K562 (cell line): ENCODE measurements at regions not wholly inside any gene's neighbourhood (a gene's known extent, or its start where the extent isn't known, plus 50 kb on each side); places are given as distances from the start of the nearest gene placed in this dataset.

Source experiments
- ATAC-seq: fragments of 200-7000 bp; cut with Tn5 transposase; 3 replicates; pipeline ENCODE4 v1.9.1; 2020; ENCODE audit warnings: moderate library complexity
- BruUV-seq: library from RNA; stranded (reverse); fragments of 400-500 nt; replicated peaks from 2 replicates; lab custom pipeline; 2021; lab: Mats Ljungman, UMichigan
- CTCF ChIA-PET: fragments of 300-600 bp; formaldehyde crosslinking; extraction: SDS; loops from one replicate; lab custom pipeline; 2021; ENCODE audit warnings: low intra/inter-chr PET ratio; lab: Yijun Ruan, JAX
- POLR2A ChIA-PET: fragments of 300-600, 350-650 bp; sonication (Branson Sonifier 250); formaldehyde crosslinking; extraction: SDS; loops from one replicate; lab custom pipeline; 2021; ENCODE audit warnings: antibody characterized with exemption, inconsistent platforms; lab: Yijun Ruan, JAX
- DNase-seq, 4 experiments: peaks; one replicate each; pipeline versions ENCODE4 v3.0.0 to v3.0.0-alpha.2; 2011 to 2018; ENCODE audit warnings: low spot score in 3 of 4, mixed read lengths in 3 of 4; ENCODE audit errors: extremely low read depth in 1 of 4
- FAIRE-seq: peaks from 2 replicates; lab custom pipeline; 2011; peaks lifted over from hg19 to GRCh38; lab: Jason Lieb, UNC
- H2AFZ ChIP-seq: 2 replicates; pipeline ENCODE4 v1.6.0; 2011; ENCODE audit warnings: low read depth, low read length, control low read depth, inconsistent platforms
- H3K27ac ChIP-seq: fragments of 200-600 bp; 3 replicates; pipeline ENCODE4 v1.8.0; 2011; ENCODE audit warnings: low read depth, mild to moderate bottlenecking, control low read depth, inconsistent platforms, low read length, moderate library complexity, mixed read lengths; ENCODE audit errors: extremely low read depth
- H3K27me3 ChIP-seq, 2 experiments: fragments of 300-600 bp in 1 of 2; 2 replicates in 1 of 2; 3 replicates in 1 of 2; pipeline versions ENCODE4 v1.6.0 to v1.8.0; 2011; ENCODE audit warnings: inconsistent platforms in 2 of 2, low read length in 2 of 2, mild to moderate bottlenecking in 1 of 2, mixed read lengths in 1 of 2, moderate library complexity in 1 of 2; ENCODE audit not compliant: control insufficient read depth in 2 of 2, insufficient read depth in 2 of 2
- H3K36me3 ChIP-seq: fragments of 300-600 bp; 3 replicates; pipeline ENCODE4 v1.8.0; 2011; ENCODE audit warnings: mild to moderate bottlenecking, low read length, inconsistent platforms; ENCODE audit not compliant: control insufficient read depth, insufficient read depth
- H3K4me1 ChIP-seq, 2 experiments: fragments of 200-600 bp in 1 of 2; replicated peaks in 1 of 2; 2 replicates in 1 of 2; 3 replicates in 1 of 2; pipeline versions ENCODE4 v1.5.1 to v1.8.0; 2011; ENCODE audit warnings: inconsistent platforms in 2 of 2, low read length in 2 of 2, mild to moderate bottlenecking in 1 of 2, mixed read lengths in 1 of 2, moderate library complexity in 1 of 2; ENCODE audit not compliant: control insufficient read depth in 2 of 2, insufficient read depth in 2 of 2
- H3K4me2 ChIP-seq: 2 replicates; pipeline ENCODE4 v1.6.1; 2011; ENCODE audit warnings: low read length, control low read depth, inconsistent platforms, mixed read lengths; ENCODE audit not compliant: insufficient read depth
- H3K4me3 ChIP-seq: fragments of 200-600 bp; sonication (generic), shearing (Covaris generic); 2 replicates; pipeline ENCODE4 v1.5.1; 2016; ENCODE audit warnings: control low read depth, inconsistent platforms
- H3K79me2 ChIP-seq: fragments of 200-600 bp; 3 replicates; pipeline ENCODE4 v1.8.0; 2011; ENCODE audit warnings: low read length, inconsistent platforms; ENCODE audit not compliant: control insufficient read depth, insufficient read depth
- H3K9ac ChIP-seq, 2 experiments: 2 replicates each; pipeline versions ENCODE4 v1.6.0 to v1.6.1; 2011; ENCODE audit warnings: low read depth in 2 of 2, low read length in 2 of 2, control low read depth in 1 of 2, inconsistent platforms in 1 of 2, mild to moderate bottlenecking in 1 of 2, mixed read lengths in 1 of 2; ENCODE audit not compliant: insufficient read depth in 1 of 2
- H3K9me1 ChIP-seq: one replicate; pipeline ENCODE4 v1.6.0; 2011; ENCODE audit warnings: inconsistent platforms, mild to moderate bottlenecking, low read length, moderate library complexity; ENCODE audit not compliant: control insufficient read depth, insufficient read depth
- H3K9me3 ChIP-seq: replicated peaks from 2 replicates; pipeline ENCODE4 v1.5.1; 2011; ENCODE audit warnings: low read depth, low read length, inconsistent platforms; ENCODE audit not compliant: control insufficient read depth, insufficient read depth
- H4K20me1 ChIP-seq: replicated peaks from 2 replicates; pipeline ENCODE4 v1.6.1; 2011; ENCODE audit warnings: low read length, inconsistent platforms, mixed read lengths; ENCODE audit not compliant: control insufficient read depth, insufficient read depth
- ARHGAP35 ChIP-seq: fragments of 450-650 bp; IDR thresholded peaks from 2 replicates; pipeline ENCODE4 v1.6.1; 2018; ENCODE audit not compliant: partially characterized antibody
- ATF6 ChIP-seq: sonication (generic); formaldehyde crosslinking; IDR thresholded peaks from 2 replicates; pipeline ENCODE4 v1.4.0; 2020; ENCODE audit warnings: mild to moderate bottlenecking, missing genetic modification reagents
- CBX1 ChIP-seq: sonication (generic); IDR thresholded peaks from 2 replicates; pipeline ENCODE4 v1.6.1; 2016; ENCODE audit warnings: antibody characterized with exemption, low read depth, mild to moderate bottlenecking
- PTRF ChIP-seq: fragments of 450-650 bp; IDR thresholded peaks from 2 replicates; pipeline ENCODE4 v1.6.1; 2016; ENCODE audit warnings: mild to moderate bottlenecking, missing genetic modification characterization, missing compliant biosample characterization
- SMAD2 ChIP-seq: fragments of 150-350 bp; IDR thresholded peaks from 2 replicates; pipeline ENCODE4 v1.6.1; 2014; ENCODE audit warnings: low read depth, mild to moderate bottlenecking, low read length
- ZBTB34 ChIP-seq: fragments of 250-450 bp; sonication (Bioruptor Pico); IDR thresholded peaks from 2 replicates; pipeline ENCODE4 v1.8.0; 2021; ENCODE audit warnings: mild to moderate bottlenecking, moderate library complexity
- ZNF133 ChIP-seq: fragments of 250-450 bp; sonication (Bioruptor Pico); IDR thresholded peaks from 2 replicates; pipeline ENCODE4 v1.4.0; 2020; ENCODE audit warnings: mild to moderate bottlenecking
- WGBS: fragments of 100-300 bp; shearing (Covaris generic); methylation state at CpG from one replicate; pipeline ENCODE4 v1.1.6; 2016; ENCODE audit warnings: low coverage, mixed read lengths; ENCODE audit not compliant: insufficient coverage; ENCODE audit errors: missing lambda C conversion rate; 5-methylcytosine and 5-hydroxymethylcytosine counted together
- in situ Hi-C: fragments of 300-500 bp; cut with MboI; formaldehyde crosslinking; loops from 4 replicates; pipeline ENCODE4 v1.15.0; 2018; ENCODE audit warnings: inconsistent platforms, mixed read lengths
- intact Hi-C: fragments of 100-400 bp; cut with micrococcal nuclease; formaldehyde crosslinking; loops from 2 replicates; pipeline ENCODE4 v1.14.2; 2022
- TF ChIP-seq, protein P1 (sequence below), 2 experiments: fragments of 150-350 bp in 1 of 2; IDR thresholded peaks; 2 replicates each; pipeline ENCODE4 v1.6.1; 2012 to 2016; ENCODE audit warnings: low read depth in 2 of 2, low read length in 2 of 2, mild to moderate bottlenecking in 1 of 2, moderate library complexity in 1 of 2
- TF ChIP-seq, protein P2 (sequence below): fragments of 200-400 bp; formaldehyde crosslinking; IDR thresholded peaks from 2 replicates; pipeline ENCODE4 v1.6.1; 2017; ENCODE audit warnings: mild to moderate bottlenecking, low read depth, low read length, moderate library complexity
- TF ChIP-seq, protein P3 (sequence below): fragments of 450-650 bp; formaldehyde crosslinking; IDR thresholded peaks from 2 replicates; pipeline ENCODE4 v1.4.0; 2020; ENCODE audit warnings: mild to moderate bottlenecking, mixed read lengths

- H3K36me3 ChIP-seq, result no peaks in the 10 kb centered on the region
- intact Hi-C loops, result no loop called here
- no peaks in the 10 kb centered on the region for H3K9me3 ChIP-seq
- no peaks in the 10 kb centered on the region for H3K79me2 ChIP-seq
- H3K27me3 ChIP-seq, result no peaks in the 10 kb centered on the region
- WGBS, result 0% methylated on average over 1 of the region's 1 CpG
- H3K9ac ChIP-seq, result no peak overlapping the region
- ATAC-seq, result no peak
- no peak for DNase-seq
- H3K9me1 ChIP-seq, result no peaks in the 10 kb centered on the region
- ChIA-PET CTCF (no interaction called here), POLR2A (no interaction called here)
- BruUV-seq, result no TSS peak
- H2AFZ ChIP-seq, result no peak overlapping the region
- no peaks in the 10 kb centered on the region for H3K4me1 ChIP-seq
- no peak overlapping the region for H3K4me2 ChIP-seq
- no peak overlapping the region for H3K27ac ChIP-seq
- no peak overlapping the region for H3K4me3 ChIP-seq
- FAIRE-seq, result no peak
- H4K20me1 ChIP-seq, result no peaks in the 10 kb centered on the region
- in situ Hi-C loops, result no loop called here
- TF ChIP-seq ZNF133 (CRISPR knock-in tag), result no peak
- no peak for TF ChIP-seq ZBTB34 (CRISPR knock-in tag)
- TF ChIP-seq, protein P1, sequence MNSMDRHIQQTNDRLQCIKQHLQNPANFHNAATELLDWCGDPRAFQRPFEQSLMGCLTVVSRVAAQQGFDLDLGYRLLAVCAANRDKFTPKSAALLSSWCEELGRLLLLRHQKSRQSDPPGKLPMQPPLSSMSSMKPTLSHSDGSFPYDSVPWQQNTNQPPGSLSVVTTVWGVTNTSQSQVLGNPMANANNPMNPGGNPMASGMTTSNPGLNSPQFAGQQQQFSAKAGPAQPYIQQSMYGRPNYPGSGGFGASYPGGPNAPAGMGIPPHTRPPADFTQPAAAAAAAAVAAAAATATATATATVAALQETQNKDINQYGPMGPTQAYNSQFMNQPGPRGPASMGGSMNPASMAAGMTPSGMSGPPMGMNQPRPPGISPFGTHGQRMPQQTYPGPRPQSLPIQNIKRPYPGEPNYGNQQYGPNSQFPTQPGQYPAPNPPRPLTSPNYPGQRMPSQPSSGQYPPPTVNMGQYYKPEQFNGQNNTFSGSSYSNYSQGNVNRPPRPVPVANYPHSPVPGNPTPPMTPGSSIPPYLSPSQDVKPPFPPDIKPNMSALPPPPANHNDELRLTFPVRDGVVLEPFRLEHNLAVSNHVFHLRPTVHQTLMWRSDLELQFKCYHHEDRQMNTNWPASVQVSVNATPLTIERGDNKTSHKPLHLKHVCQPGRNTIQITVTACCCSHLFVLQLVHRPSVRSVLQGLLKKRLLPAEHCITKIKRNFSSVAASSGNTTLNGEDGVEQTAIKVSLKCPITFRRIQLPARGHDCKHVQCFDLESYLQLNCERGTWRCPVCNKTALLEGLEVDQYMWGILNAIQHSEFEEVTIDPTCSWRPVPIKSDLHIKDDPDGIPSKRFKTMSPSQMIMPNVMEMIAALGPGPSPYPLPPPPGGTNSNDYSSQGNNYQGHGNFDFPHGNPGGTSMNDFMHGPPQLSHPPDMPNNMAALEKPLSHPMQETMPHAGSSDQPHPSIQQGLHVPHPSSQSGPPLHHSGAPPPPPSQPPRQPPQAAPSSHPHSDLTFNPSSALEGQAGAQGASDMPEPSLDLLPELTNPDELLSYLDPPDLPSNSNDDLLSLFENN (IDR thresholded peaks at IDR 0.05; ENCODE audit: low read depth in 2 of 2, low read length in 2 of 2), result no peak
- TF ChIP-seq, protein P2, sequence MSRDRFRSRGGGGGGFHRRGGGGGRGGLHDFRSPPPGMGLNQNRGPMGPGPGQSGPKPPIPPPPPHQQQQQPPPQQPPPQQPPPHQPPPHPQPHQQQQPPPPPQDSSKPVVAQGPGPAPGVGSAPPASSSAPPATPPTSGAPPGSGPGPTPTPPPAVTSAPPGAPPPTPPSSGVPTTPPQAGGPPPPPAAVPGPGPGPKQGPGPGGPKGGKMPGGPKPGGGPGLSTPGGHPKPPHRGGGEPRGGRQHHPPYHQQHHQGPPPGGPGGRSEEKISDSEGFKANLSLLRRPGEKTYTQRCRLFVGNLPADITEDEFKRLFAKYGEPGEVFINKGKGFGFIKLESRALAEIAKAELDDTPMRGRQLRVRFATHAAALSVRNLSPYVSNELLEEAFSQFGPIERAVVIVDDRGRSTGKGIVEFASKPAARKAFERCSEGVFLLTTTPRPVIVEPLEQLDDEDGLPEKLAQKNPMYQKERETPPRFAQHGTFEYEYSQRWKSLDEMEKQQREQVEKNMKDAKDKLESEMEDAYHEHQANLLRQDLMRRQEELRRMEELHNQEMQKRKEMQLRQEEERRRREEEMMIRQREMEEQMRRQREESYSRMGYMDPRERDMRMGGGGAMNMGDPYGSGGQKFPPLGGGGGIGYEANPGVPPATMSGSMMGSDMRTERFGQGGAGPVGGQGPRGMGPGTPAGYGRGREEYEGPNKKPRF, result no peak
- no peak for TF ChIP-seq SMAD2
- no peak for TF ChIP-seq ARHGAP35
- TF ChIP-seq CBX1, result no peak
- no peak for TF ChIP-seq ATF6
- TF ChIP-seq, protein P3, sequence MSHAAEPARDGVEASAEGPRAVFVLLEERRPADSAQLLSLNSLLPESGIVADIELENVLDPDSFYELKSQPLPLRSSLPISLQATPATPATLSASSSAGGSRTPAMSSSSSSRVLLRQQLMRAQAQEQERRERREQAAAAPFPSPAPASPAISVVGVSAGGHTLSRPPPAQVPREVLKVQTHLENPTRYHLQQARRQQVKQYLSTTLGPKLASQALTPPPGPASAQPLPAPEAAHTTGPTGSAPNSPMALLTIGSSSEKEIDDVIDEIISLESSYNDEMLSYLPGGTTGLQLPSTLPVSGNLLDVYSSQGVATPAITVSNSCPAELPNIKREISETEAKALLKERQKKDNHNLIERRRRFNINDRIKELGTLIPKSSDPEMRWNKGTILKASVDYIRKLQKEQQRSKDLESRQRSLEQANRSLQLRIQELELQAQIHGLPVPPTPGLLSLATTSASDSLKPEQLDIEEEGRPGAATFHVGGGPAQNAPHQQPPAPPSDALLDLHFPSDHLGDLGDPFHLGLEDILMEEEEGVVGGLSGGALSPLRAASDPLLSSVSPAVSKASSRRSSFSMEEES (CRISPR knock-in tag), result no peak
- TF ChIP-seq PTRF, result no peak
Observed at GRCh38 chr21:16908077-16908476, 604.8 kb upstream of the CXADR start.
